GM12878 (cell line): ENCODE measurements at regions not wholly inside any gene's neighbourhood (a gene's known extent, or its start where the extent isn't known, plus 50 kb on each side); places are given as distances from the start of the nearest gene placed in this dataset.

Source experiments
- ATAC-seq: fragments of 200-7000 bp; cut with Tn5 transposase; 3 replicates; pipeline ENCODE4 v1.9.1; 2020; ENCODE audit warnings: mild to moderate bottlenecking, moderate library complexity
- BruUV-seq: library from RNA; stranded (reverse); fragments of 400-500 nt; replicated peaks from 2 replicates; lab custom pipeline; 2021; lab: Mats Ljungman, UMichigan
- CTCF ChIA-PET: fragments of 300-600 bp; sonication (Branson Sonifier 250); formaldehyde crosslinking; extraction: SDS; loops from one replicate; lab custom pipeline; 2021; ENCODE audit warnings: inconsistent platforms; lab: Yijun Ruan, JAX
- POLR2A ChIA-PET: fragments of 350-600 bp; formaldehyde crosslinking; extraction: SDS; loops from one replicate; lab custom pipeline; 2021; ENCODE audit warnings: inconsistent platforms; lab: Charles Lee
- RAD21 ChIA-PET: fragments of 300-600 bp; sonication (Branson Sonifier 250); formaldehyde crosslinking; loops from one replicate; lab custom pipeline; 2023; ENCODE audit warnings: antibody characterized with exemption; ENCODE audit not compliant: unreplicated experiment; lab: Charles Lee
- SMC1A ChIA-PET: fragments of 300-600 bp; sonication (Branson Sonifier 250); formaldehyde crosslinking; loops from one replicate; lab custom pipeline; 2023; ENCODE audit not compliant: unreplicated experiment, uncharacterized antibody; lab: Charles Lee
- DNase-seq: peaks from one replicate; pipeline ENCODE4 v3.0.0-alpha.2; 2011; ENCODE audit warnings: low read depth, low spot score
- FAIRE-seq: peaks from 3 replicates; lab custom pipeline; 2011; peaks lifted over from hg19 to GRCh38; lab: Jason Lieb, UNC
- H2AFZ ChIP-seq: 2 replicates; pipeline ENCODE4 v1.6.0; 2011; ENCODE audit warnings: low read depth, low read length, control low read depth; ENCODE audit not compliant: control insufficient read depth
- H3K27ac ChIP-seq: 2 replicates; pipeline ENCODE4 v1.5.1; 2011; ENCODE audit warnings: control low read depth; ENCODE audit not compliant: control insufficient read depth, insufficient read depth
- H3K27me3 ChIP-seq, 2 experiments: replicated peaks in 1 of 2; 2 replicates each; pipeline versions ENCODE4 v1.6.0 to v1.6.1; 2011; ENCODE audit warnings: low read length in 1 of 2; ENCODE audit not compliant: control insufficient read depth in 2 of 2, insufficient read depth in 2 of 2
- H3K36me3 ChIP-seq, 2 experiments: 2 replicates each; pipeline ENCODE4 v1.5.1; 2011; ENCODE audit warnings: low read length in 1 of 2; ENCODE audit not compliant: control insufficient read depth in 2 of 2, insufficient read depth in 2 of 2
- H3K4me1 ChIP-seq: 2 replicates; pipeline ENCODE4 v1.6.1; 2011; ENCODE audit warnings: mild to moderate bottlenecking, low read length, moderate library complexity, mixed read lengths; ENCODE audit not compliant: control insufficient read depth, insufficient read depth
- H3K4me2 ChIP-seq: 2 replicates; pipeline ENCODE4 v1.6.0; 2011; ENCODE audit warnings: control low read depth; ENCODE audit not compliant: control insufficient read depth, insufficient read depth
- H3K4me3 ChIP-seq: fragments of 200-600 bp; sonication (generic); 2 replicates; pipeline ENCODE4 v1.5.1; 2016
- H3K79me2 ChIP-seq: 2 replicates; pipeline ENCODE4 v1.6.0; 2011; ENCODE audit warnings: low read length; ENCODE audit not compliant: control insufficient read depth, insufficient read depth
- H3K9ac ChIP-seq: 2 replicates; pipeline ENCODE4 v1.8.0; 2011; ENCODE audit warnings: low read length, control low read depth, mixed read lengths; ENCODE audit not compliant: control insufficient read depth, insufficient read depth
- H3K9me3 ChIP-seq: replicated peaks from 3 replicates; pipeline ENCODE4 v1.5.1; 2011; ENCODE audit warnings: mild to moderate bottlenecking, low read length; ENCODE audit not compliant: control insufficient read depth, insufficient read depth
- H4K20me1 ChIP-seq: 2 replicates; pipeline ENCODE4 v1.6.0; 2011; ENCODE audit not compliant: control insufficient read depth, insufficient read depth
- GATAD2B ChIP-seq: fragments of 450-650 bp; conservative IDR thresholded peaks from 2 replicates; pipeline ENCODE4 v1.6.1; 2017; ENCODE audit warnings: low read depth, mild to moderate bottlenecking, moderate library complexity
- RCOR1 ChIP-seq: conservative IDR thresholded peaks from 2 replicates; pipeline ENCODE4 v1.6.1; 2012; ENCODE audit warnings: low read depth, low read length, improper control_type of control experiment
- SIX5 ChIP-seq: IDR thresholded peaks from 2 replicates; pipeline ENCODE4 v1.6.1; 2011; ENCODE audit warnings: mild to moderate bottlenecking, low read depth, low read length, moderate library complexity; ENCODE audit not compliant: severe bottlenecking
- WGBS: methylation state at CpG from one replicate; pipeline ENCODE4 v1.1.6; 2016; ENCODE audit warnings: low lambda C conversion rate; ENCODE audit not compliant: insufficient replicate concordance, insufficient coverage; ENCODE audit errors: missing lambda C conversion rate; 5-methylcytosine and 5-hydroxymethylcytosine counted together
- in situ Hi-C: fragments of 300-500 bp; cut with MboI; formaldehyde crosslinking; loops from 9 replicates; pipeline ENCODE4 v1.14.3; 2018; ENCODE audit warnings: mixed read lengths
- intact Hi-C: fragments of 100-400 bp; cut with micrococcal nuclease; formaldehyde crosslinking; loops from one replicate; pipeline ENCODE4 v1.14.2; 2022; ENCODE audit not compliant: unreplicated experiment

GRCh38 chrX:39564751-39565150, 533.0 kb downstream of the BCOR start:
- Histone ChIP-seq H3K9me3 (no peaks in the 10 kb centered on the region; the same call in 2 of the 3 replicates), H3K27me3 (no peaks in the 10 kb centered on the region), H3K27ac (no peak overlapping the region), H3K9ac (no peak overlapping the region), H2AFZ (no peak overlapping the region), H3K4me2 (no peak overlapping the region), H3K4me1 (peaks cover 3% of the 10 kb centered on the region; the same call in 1 of the 2 replicates)
- no peak for ATAC-seq
- RAD21 ChIA-PET, result no interaction called here
- BruUV-seq, result no TSS peak
- intact Hi-C loops, result no loop called here
- 48% methylated on average over 3 of the region's 3 CpGs for WGBS
- no peak for FAIRE-seq
- POLR2A ChIA-PET, result no interaction called here
- no peak for TF ChIP-seq GATAD2B
- TF ChIP-seq, all 136 proteins: peak for 0
- Histone ChIP-seq H4K20me1 (no peaks in the 10 kb centered on the region), H3K79me2 (no peaks in the 10 kb centered on the region), H3K36me3 (no peaks in the 10 kb centered on the region), H3K4me3 (no peak overlapping the region)
- no peak for DNase-seq
- CTCF ChIA-PET, result no interaction called here
- SMC1A ChIA-PET, result no interaction called here
- in situ Hi-C loops, result no loop called here

DNA sequence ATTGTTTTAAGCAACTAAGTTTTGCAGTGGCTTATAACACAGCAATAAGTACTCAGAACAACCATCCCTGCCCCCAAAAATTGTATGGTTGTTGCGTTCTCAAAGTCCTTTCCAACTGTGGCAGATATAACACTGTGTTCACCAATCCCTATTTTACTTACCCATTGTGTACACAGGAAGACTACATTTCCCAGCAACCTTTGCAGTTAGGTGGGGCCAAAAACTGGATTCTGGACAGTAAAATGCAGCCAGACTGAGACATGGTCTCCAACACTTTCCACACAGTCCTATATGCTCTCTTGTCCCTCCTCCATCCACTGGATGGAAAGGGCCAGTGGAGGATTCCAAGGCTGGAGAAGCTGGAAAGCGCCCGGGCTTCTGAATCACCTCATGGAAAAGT, 523.6 kb downstream of the BCOR start:
- intact Hi-C loops, result no loop called here
- in situ Hi-C loops, result no loop called here
- Histone ChIP-seq H3K9me3 (no peaks in the 10 kb centered on the region), H3K27me3 (peaks cover 0 to 2% of the 10 kb centered on the region in 2 experiments; a peak in 1 of 4 replicates), H3K36me3 (no peaks in the 10 kb centered on the region), H3K79me2 (no peaks in the 10 kb centered on the region), H3K9ac (no peak overlapping the region), H4K20me1 (no peaks in the 10 kb centered on the region), H3K4me2 (no peak overlapping the region), H3K27ac (no peak overlapping the region), H2AFZ (no peak overlapping the region), H3K4me3 (no peak overlapping the region), H3K4me1 (no peaks in the 10 kb centered on the region; the same call in 1 of the 2 replicates)
- SMC1A ChIA-PET, result no interaction called here
- TF ChIP-seq SIX5 (peak; percentile 44), RCOR1 (no peak)
- WGBS, result 76% methylated on average over 3 of the region's 3 CpGs
- RAD21 ChIA-PET, result no interaction called here
- POLR2A ChIA-PET, result no interaction called here
- CTCF ChIA-PET, result no interaction called here
- ATAC-seq, result no peak
- no peak for DNase-seq
- BruUV-seq, result no TSS peak
- FAIRE-seq, result no peak
